SK-N-SH treated with all-trans-retinoic acid at 6 μM for 48 hours (cell line): ENCODE measurements at regions not wholly inside any gene's neighbourhood (a gene's known extent, or its start where the extent isn't known, plus 50 kb on each side); places are given as distances from the start of the nearest gene placed in this dataset.

Experiments
- ARNTL ChIP-seq: fragments of 450-650 bp; formaldehyde crosslinking; IDR thresholded peaks from 2 replicates; pipeline ENCODE4 v1.5.0; 2020; ENCODE audit warnings: low read depth, mild to moderate bottlenecking, moderate library complexity, borderline replicate concordance
- BACH2 ChIP-seq: fragments of 250-450 bp; sonication (Bioruptor Pico); IDR thresholded peaks from 2 replicates; pipeline ENCODE4 v1.9.0; 2021; ENCODE audit warnings: mild to moderate bottlenecking, borderline replicate concordance
- ISL1 ChIP-seq: fragments of 250-450 bp; sonication (Bioruptor Pico); IDR thresholded peaks from 2 replicates; pipeline ENCODE4 v2.1.2; 2022; ENCODE audit warnings: mild to moderate bottlenecking, moderate library complexity
- OSR1 ChIP-seq: fragments of 250-450 bp; sonication (Bioruptor Pico); IDR thresholded peaks from 2 replicates; pipeline ENCODE4 v1.8.0; 2022; ENCODE audit warnings: moderate library complexity, mild to moderate bottlenecking, inconsistent platforms
- PATZ1 ChIP-seq: fragments of 250-450 bp; sonication (Bioruptor Pico); IDR thresholded peaks from 2 replicates; pipeline ENCODE4 v1.8.0; 2020; ENCODE audit warnings: mild to moderate bottlenecking, moderate library complexity, borderline replicate concordance
- PPARA ChIP-seq: fragments of 250-450 bp; sonication (Bioruptor Pico); IDR thresholded peaks from 2 replicates; pipeline ENCODE4 v1.5.0; 2020; ENCODE audit warnings: mild to moderate bottlenecking, borderline replicate concordance
- TSHZ2 ChIP-seq: fragments of 250-450 bp; sonication (Bioruptor Pico); IDR thresholded peaks from 2 replicates; pipeline ENCODE4 v1.5.0; 2020; ENCODE audit warnings: mild to moderate bottlenecking, moderate library complexity
- ZFP3 ChIP-seq: fragments of 250-450 bp; sonication (Bioruptor Pico); IDR thresholded peaks from 2 replicates; pipeline ENCODE4 v1.5.0; 2020; ENCODE audit warnings: mild to moderate bottlenecking, moderate library complexity
- ZFP30 ChIP-seq: fragments of 450-650 bp; formaldehyde crosslinking; IDR thresholded peaks from 2 replicates; pipeline ENCODE4 v1.5.0; 2022; ENCODE audit warnings: mild to moderate bottlenecking, moderate library complexity
- TF ChIP-seq, protein P1 (sequence below): fragments of 250-450 bp; sonication (Bioruptor Pico); IDR thresholded peaks from 2 replicates; pipeline ENCODE4 v1.5.1; 2020; ENCODE audit warnings: low read depth, mild to moderate bottlenecking, moderate library complexity

- TF ChIP-seq PATZ1 (CRISPR knock-in tag) (no peak), TSHZ2 (CRISPR knock-in tag) (no peak), ISL1 (CRISPR knock-in tag) (no peak), ZFP30 (CRISPR knock-in tag) (no peak), OSR1 (CRISPR knock-in tag) (no peak), BACH2 (CRISPR knock-in tag) (no peak), ZFP3 (CRISPR knock-in tag) (no peak), ARNTL (no peak), PPARA (no peak)
- TF ChIP-seq, protein P1, sequence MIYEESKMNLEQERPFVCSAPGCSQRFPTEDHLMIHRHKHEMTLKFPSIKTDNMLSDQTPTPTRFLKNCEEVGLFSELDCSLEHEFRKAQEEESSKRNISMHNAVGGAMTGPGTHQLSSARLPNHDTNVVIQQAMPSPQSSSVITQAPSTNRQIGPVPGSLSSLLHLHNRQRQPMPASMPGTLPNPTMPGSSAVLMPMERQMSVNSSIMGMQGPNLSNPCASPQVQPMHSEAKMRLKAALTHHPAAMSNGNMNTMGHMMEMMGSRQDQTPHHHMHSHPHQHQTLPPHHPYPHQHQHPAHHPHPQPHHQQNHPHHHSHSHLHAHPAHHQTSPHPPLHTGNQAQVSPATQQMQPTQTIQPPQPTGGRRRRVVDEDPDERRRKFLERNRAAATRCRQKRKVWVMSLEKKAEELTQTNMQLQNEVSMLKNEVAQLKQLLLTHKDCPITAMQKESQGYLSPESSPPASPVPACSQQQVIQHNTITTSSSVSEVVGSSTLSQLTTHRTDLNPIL (CRISPR knock-in tag) = no peak
These were observed 348.9 kb downstream of the NDFIP2 start for GRCh38 chr13:79829880-79830279.
